ENCODE measurements at regions not wholly inside any gene's neighbourhood (a gene's known extent, or its start where the extent isn't known, plus 50 kb on each side); places are given as distances from the start of the nearest gene placed in this dataset.
"Not testable (repeated sequence)": the region's sequence is repeated elsewhere in the genome, so short reads cannot be mapped to it uniquely, and the experiment has no call there.

DNA sequence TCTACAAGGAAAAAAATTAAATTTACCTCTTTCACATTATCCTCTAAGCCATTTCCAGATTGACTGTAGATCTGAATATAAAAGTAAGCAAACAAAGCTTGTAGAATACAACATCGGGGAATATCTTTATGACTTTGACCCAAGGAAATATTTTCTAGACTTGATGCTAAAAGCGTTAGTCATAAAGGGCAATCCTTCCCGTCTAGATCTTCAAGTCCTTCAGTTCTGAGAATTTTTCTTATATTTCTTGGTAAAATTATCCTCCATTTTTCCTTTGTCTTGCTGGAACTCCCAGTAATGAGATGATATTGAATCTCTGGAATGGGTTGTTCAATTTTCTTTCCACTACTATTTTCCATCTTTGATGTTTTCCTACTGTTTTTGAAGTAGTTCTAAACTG is 77.8 kb upstream of the ZNF184 start:
- no peak for TF ChIP-seq CTCF (IDR thresholded peaks at IDR 0.05)
- intact Hi-C loops (cut with DNase I): no loop called here
- Histone ChIP-seq H3K4me3 (no peak overlapping the region), H3K9ac (ENCODE audit: low read depth in 2 of 2, low read length in 2 of 2) (no peak overlapping the region), H3K27me3 (peaks cover 21% of the 10 kb centered on the region), H3K9me3 (no peaks in the 10 kb centered on the region), H3K36me3 (no peaks in the 10 kb centered on the region), H3K27ac (no peak overlapping the region), H3K4me1 (no peaks in the 10 kb centered on the region)
- no peak for DNase-seq

DNA sequence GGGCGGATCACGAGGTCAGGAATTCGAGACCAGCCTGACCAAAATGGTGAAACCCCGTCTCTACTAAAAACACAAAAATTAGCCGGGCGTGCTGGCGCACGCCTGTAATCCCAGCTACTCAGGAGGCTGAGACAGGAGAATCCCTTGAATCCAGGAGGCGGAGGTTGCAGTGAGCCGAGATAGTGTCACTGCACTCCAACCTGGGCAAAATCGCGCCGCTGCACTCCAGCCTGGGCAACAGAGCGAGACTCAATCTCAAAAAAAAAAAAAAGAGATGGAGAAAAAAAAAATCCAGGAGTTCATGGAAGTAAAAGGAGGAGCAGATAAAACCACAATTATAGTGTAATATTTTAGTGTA is 76.3 kb upstream of the ZNF184 start:
- H3K36me3 ChIP-seq; H3K9me3 ChIP-seq; DNase-seq; H3K9ac ChIP-seq (ENCODE audit: low read depth in 2 of 2, low read length in 2 of 2); H3K4me3 ChIP-seq; H3K27ac ChIP-seq; intact Hi-C loops (cut with DNase I); H3K4me1 ChIP-seq: not testable (repeated sequence)
- peaks cover 29% of the 10 kb centered on the region for H3K27me3 ChIP-seq

DNA sequence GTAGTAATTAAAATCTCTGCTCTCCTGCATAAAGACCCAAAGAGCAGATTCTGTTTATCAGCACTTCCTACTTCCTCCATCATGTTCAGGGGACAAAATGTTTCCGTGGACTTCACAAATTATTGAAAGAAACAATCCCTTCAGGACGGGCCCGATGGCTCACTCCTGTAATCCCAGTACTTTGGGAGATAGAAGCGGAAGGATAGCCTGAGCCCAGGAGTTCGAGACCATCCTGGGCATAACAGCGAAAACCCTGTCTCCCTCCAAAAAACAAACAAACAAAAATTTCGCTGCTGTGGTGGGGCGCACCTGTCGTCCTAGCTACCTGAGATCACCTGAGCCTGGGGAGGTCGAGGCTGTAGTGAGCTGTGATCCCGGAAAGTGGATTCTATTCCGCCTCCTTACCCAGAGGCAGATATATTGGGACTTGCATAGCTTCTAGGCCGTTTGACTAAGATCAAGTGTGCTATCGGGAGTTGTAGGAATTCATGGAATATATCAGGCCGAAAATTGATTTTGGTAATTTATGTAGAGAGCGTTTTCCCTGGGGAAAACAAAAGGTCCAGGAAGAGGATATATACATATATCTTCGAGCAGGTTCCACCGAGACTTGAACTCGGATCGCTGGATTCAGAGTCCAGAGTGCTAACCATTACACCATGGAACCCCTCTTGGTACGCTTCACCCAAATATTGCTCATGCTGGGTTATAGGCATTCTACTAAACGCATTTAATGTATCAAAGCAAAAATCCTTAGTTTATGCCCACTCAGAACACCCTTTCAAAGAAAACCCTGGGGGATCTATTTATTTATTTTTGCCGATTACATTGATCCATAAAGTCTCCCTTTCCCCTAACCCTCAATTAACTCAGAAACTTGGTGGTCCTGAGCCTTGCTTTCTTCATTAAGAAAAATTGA is 74.5 kb upstream of the ZNF184 start:
- DNase-seq: peak; percentile 34
- intact Hi-C loops (cut with DNase I): no loop called here
- TF ChIP-seq CTCF (IDR thresholded peaks at IDR 0.05): no peak
- no peaks in the 10 kb centered on the region for H3K36me3 ChIP-seq
- no peak overlapping the region for H3K27ac ChIP-seq
- no peaks in the 10 kb centered on the region for H3K4me1 ChIP-seq
- no peak overlapping the region for H3K4me3 ChIP-seq
- peaks cover 36% of the 10 kb centered on the region for H3K27me3 ChIP-seq
- no peak overlapping the region for H3K9ac ChIP-seq (ENCODE audit: low read depth in 2 of 2, low read length in 2 of 2)
- no peaks in the 10 kb centered on the region for H3K9me3 ChIP-seq

- H3K4me1 ChIP-seq: no peaks in the 10 kb centered on the region
- H3K27ac ChIP-seq: no peak overlapping the region
- TF ChIP-seq CTCF (IDR thresholded peaks at IDR 0.05): no peak
- no peak overlapping the region for H3K9ac ChIP-seq (ENCODE audit: low read depth in 2 of 2, low read length in 2 of 2)
- H3K27me3 ChIP-seq: peaks cover 36% of the 10 kb centered on the region
- no peaks in the 10 kb centered on the region for H3K9me3 ChIP-seq
- DNase-seq: no peak
- intact Hi-C loops (cut with DNase I): no loop called here
- H3K36me3 ChIP-seq: no peaks in the 10 kb centered on the region
- H3K4me3 ChIP-seq: no peak overlapping the region
Measured at GRCh38 chr6:27546522-27546921, 73.6 kb upstream of the ZNF184 start.

DNA sequence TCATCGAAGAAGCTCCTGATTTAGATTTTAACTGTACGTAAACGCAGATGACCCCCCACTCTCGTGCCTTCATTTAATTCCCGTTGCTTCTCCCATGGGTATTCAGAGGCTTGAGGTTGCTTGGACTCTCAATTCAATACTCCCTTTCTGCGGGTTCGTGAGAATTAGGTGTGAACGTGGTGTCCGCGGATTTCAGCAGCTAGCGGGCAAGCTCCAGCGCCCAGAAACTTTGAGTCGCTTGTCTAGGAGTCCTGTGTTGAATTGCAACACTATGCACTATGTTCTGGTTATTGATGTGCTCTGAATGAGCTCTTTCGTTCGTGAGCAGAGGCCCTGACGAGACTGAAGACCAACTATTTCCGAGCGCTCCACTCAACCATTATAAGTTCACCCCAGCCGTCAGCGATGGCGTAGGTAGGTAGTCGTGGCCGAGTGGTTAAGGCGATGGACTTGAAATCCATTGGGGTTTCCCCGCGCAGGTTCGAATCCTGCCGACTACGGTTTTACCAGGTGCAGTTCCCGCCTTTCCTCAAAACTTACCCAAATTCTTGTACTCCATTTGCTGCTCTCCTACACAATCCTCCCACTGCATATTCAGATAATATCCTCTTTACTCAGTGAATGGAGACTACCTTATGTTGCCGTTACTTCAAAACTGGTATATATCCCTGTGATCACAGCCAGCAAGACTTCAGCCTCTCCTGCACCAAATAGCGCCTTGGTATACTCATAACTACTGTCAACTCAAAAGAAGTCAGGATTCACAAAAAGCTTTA is 72.6 kb upstream of the ZNF184 start:
- TF ChIP-seq CTCF (IDR thresholded peaks at IDR 0.05): no peak
- no peaks in the 10 kb centered on the region for H3K9me3 ChIP-seq
- H3K9ac ChIP-seq (ENCODE audit: low read depth in 2 of 2, low read length in 2 of 2): no peak overlapping the region
- no peak overlapping the region for H3K4me3 ChIP-seq
- no peak overlapping the region for H3K27ac ChIP-seq
- H3K27me3 ChIP-seq: peaks cover 36% of the 10 kb centered on the region
- no peaks in the 10 kb centered on the region for H3K4me1 ChIP-seq
- intact Hi-C loops (cut with DNase I): no loop called here
- no peaks in the 10 kb centered on the region for H3K36me3 ChIP-seq
- peak; percentile 40 for DNase-seq
